Motor neuron (in vitro differentiated cells): ENCODE measurements at regions not wholly inside any gene's neighbourhood (a gene's known extent, or its start where the extent isn't known, plus 50 kb on each side); places are given as distances from the start of the nearest gene placed in this dataset.
"Not testable (repeated sequence)": the region's sequence is repeated elsewhere in the genome, so short reads cannot be mapped to it uniquely, and the experiment has no call there.

Experiments used
- ATAC-seq, 8 experiments: fragments of 200-7000 bp; cut with Tn5 transposase; replicated peaks in 6 of 8; 2 replicates each; pipeline ENCODE4 v1.8.0; 2021; ENCODE audit warnings: mild to moderate bottlenecking in 8 of 8, moderate library complexity in 8 of 8
- H3K27ac ChIP-seq, 2 donors: fragments of 250-450 bp; sonication (Bioruptor Pico); 2 replicates each; pipeline ENCODE4 v1.9.0; 2021; ENCODE audit warnings: antibody characterized with exemption in 2 of 2, mild to moderate bottlenecking in 2 of 2, moderate library complexity in 1 of 2
- H3K4me1 ChIP-seq, 2 donors: fragments of 250-450 bp; sonication (Bioruptor Pico); replicated peaks in 1 of 2; 2 replicates each; pipeline ENCODE4 v1.6.1; 2021; ENCODE audit warnings: antibody characterized with exemption in 2 of 2, mild to moderate bottlenecking in 2 of 2, moderate library complexity in 1 of 2
- H3K4me3 ChIP-seq, 5 donors: fragments of 250-450 bp; sonication (Bioruptor Pico); 2 replicates each; pipeline ENCODE4 v1.9.0; 2021; ENCODE audit warnings: antibody characterized with exemption in 5 of 5, mild to moderate bottlenecking in 5 of 5, moderate library complexity in 4 of 5
- WGBS, 10 experiments: fragments of 450-650 bp; shearing (Covaris generic); methylation state at CpG; one replicate each; pipeline ENCODE4 v1.0.0; 2022; 5-methylcytosine and 5-hydroxymethylcytosine counted together
- in situ Hi-C, 9 experiments: fragments of 400-800 bp; cut with MboI; loops; one replicate each; pipeline ENCODE4 v1.15.0; 2021; ENCODE audit warnings: low sequenced_read_pairs in 9 of 9, low pct_unique_long_range_greater_than_20kb in 2 of 9; ENCODE audit not compliant: unreplicated experiment in 9 of 9

GRCh38 chr2:64918220-64918886 is 70.8 kb upstream of the SLC1A4 start:
- in situ Hi-C loops: loop anchor here in 6 of 9 experiments (5.0 to 25.0 kb wide), 7 partner anchors 119 to 644 kb away; no protein-coding TSS in a partner anchor
- Histone ChIP-seq H3K4me1 (no peaks in the 10 kb centered on the region), H3K4me3 (no peak overlapping the region), H3K27ac (no peak overlapping the region)
- no peak for ATAC-seq
- WGBS, 10 experiments: 93 to 100% (median 100%) methylated on average over 1 to 6 of the region's 8 CpGs; no CpG with 5 or more reads in 4 of the 10 experiments

DNA sequence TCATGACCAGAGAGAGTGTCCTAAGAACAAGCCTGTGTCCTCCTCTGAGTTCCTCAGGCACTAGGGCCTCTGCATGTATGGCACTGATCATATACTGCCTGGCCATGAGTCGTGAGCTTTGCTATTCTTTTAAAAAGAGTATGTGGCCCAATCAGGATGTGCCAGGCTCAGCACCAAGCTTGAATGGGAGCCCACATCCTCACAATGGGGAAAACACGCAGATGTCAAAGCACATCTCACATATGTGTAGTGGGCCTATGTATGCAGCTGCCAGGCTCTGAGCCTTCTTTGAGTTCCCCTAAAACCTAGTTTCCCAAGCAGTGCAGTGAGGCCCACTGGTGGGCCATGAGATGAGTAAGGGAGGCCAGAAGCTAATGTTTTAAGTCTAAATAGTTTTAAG is 69.9 kb upstream of the SLC1A4 start:
- no peak overlapping the region for H3K4me3 ChIP-seq
- ATAC-seq: no peak
- no peak overlapping the region for H3K27ac ChIP-seq
- no peaks in the 10 kb centered on the region for H3K4me1 ChIP-seq
- in situ Hi-C loops: loop anchor here in 6 of 9 experiments (5.0 to 25.0 kb wide), 7 partner anchors 118 to 643 kb away; no protein-coding TSS in a partner anchor
- WGBS, 10 experiments: 67 to 100% (median 80%) methylated on average over 1 of the region's 2 CpGs; no CpG with 5 or more reads in 7 of the 10 experiments

DNA sequence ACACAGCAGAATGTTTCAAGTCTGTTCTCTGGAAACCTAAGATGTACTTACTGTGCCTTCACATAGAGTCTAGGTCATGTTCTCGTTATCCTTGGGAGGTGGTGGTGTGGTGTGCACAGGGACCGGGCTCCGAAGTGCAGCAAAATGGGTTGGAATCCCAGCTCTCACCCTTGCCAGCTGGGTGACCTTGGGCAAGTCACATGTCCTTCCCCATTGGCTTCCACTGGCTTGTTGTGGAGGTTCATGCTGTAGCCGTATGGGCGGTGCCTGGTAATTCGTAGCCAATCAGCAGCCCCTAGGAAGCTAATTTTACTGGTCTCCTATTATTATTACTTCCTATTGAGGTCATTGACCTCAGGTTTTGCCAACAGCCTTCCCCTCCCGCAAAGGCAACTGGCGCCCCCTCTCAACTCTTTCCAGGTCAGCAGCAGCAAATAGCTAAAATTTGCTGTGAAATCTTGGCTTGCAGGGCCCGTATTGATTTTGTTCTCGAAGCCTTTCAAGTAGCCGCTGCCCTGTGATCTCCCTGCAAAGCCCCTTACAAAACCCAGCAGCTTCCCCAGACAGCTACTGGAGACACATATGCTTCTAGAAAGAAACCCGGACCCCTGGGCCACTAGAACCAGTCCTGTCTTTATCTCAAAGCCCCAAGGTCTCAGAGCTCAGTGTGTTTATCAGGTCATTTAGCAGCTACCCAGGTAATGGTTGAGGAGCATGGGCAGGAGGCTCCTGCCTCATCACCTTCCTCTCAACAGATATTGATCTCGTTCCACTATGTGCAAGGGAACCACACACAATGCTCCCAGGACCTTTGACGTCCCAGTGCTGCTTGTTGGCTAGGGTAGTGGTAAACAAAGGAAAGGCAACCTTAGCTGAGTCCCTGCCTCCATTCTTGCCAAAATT is 66.5 kb upstream of the SLC1A4 start:
- Histone ChIP-seq H3K27ac (no peak overlapping the region), H3K4me3 (no peak overlapping the region), H3K4me1 (no peaks in the 10 kb centered on the region)
- WGBS, 10 experiments: 31 to 81% (median 73%) methylated on average over 1 to 11 of the region's 14 CpGs; no CpG with 5 or more reads in 2 of the 10 experiments
- no peak for ATAC-seq
- in situ Hi-C loops: loop anchor here in 6 of 9 experiments (25.0 kb wide), 4 partner anchors 115 to 640 kb away; no protein-coding TSS in a partner anchor

- Histone ChIP-seq H3K27ac (no peak overlapping the region), H3K4me3 (no peak overlapping the region), H3K4me1 (no peaks in the 10 kb centered on the region)
- in situ Hi-C loops: loop anchor here in 6 of 9 experiments (25.0 kb wide), 4 partner anchors 114 to 639 kb away; no protein-coding TSS in a partner anchor
- 45 to 83% (median 60%) methylated on average over 1 to 2 of the region's 2 CpGs; no CpG with 5 or more reads in 7 of the 10 experiments for WGBS, 10 experiments
- no peak for ATAC-seq
Measured at GRCh38 chr2:64923385-64923710, 65.9 kb upstream of the SLC1A4 start.

DNA sequence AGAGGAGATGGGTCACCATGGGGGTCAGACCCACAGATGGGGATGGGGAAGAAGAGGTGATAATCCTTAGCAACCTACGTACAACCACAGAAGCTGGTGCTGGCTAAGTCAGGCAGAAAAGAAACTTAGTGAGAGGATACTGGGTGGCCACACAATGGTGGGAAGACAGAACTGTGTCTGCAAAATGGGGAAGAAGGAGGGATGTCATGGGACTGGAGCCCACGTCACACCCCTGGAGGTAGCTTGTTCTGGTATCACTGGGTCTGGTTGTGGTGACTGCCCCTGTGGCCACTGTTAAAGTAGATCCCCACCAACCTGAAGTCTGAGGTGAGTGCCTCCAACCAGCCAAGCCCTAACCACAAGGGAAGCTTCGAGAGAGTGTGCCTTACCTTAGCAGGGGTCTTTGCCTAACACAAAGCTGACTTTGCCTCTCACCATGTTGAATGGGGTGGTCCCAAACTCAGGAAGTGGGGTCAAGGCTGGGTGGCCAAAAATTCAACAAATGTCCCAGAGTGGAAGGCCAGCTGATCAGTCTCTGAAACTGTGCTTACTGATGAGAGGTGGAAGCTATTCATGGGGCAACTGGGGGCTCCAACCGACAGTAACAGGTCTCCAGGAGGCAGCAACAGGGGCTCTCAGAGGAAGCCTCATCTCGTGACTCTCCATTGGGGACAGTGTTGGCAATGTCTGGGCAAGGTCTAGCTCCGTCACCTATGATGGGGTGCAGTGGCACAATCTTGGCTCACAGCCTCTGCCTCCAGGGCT is 64.8 kb upstream of the SLC1A4 start:
- no peak overlapping the region for H3K4me3 ChIP-seq
- H3K27ac ChIP-seq: no peak overlapping the region
- in situ Hi-C loops: loop anchor here in 6 of 9 experiments (25.0 kb wide), 4 partner anchors 113 to 638 kb away; no protein-coding TSS in a partner anchor
- H3K4me1 ChIP-seq: no peaks in the 10 kb centered on the region
- 10 to 100% (median 88%) methylated on average over 1 to 2 of the region's 6 CpGs; no CpG with 5 or more reads in 4 of the 10 experiments for WGBS, 10 experiments
- ATAC-seq: no peak

DNA sequence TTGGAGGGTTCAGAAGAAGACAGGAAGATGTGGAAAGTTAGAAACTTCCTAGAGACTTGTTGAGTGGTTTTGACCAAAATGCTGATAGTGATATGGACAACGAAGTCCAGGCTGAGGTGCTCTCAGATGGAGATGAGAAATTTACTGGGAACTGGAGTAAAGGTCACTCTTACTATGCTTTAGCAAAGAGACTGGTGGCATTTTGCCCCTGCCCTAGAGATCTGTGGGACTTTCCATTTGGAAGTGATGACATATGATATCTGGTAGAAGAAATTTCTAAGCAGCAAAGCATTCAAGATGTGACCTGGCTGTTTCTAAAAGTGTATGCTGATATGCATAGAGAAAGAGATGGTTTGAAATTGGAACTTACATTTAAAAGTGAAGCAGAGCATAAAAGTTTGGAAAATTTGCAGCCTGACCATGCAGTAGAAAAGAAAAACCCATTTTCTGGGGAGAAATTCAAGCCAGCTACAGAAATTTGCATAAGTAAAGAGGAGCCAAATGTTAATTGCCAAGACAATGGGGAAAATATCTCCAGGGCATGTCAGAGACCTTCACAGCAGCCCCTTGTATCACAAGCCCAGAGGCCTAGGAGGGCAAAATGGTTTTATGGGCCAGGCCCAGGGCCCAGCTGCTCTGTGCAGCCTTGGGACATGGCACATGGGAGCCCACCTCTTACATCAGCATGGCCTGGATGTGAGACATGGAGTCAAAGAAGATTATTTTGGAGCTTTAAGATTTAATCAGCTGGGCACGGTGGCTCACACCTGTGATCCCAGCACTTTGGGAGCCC is 63.1 kb upstream of the SLC1A4 start:
- ATAC-seq, H3K4me1 ChIP-seq, in situ Hi-C loops, H3K4me3 ChIP-seq, H3K27ac ChIP-seq: not testable (repeated sequence)
- WGBS, 10 experiments: 40 to 100% (median 78%) methylated on average over 1 to 2 of the region's 2 CpGs; no CpG with 5 or more reads in 4 of the 10 experiments

GRCh38 chr2:64928813-64929212 is 60.4 kb upstream of the SLC1A4 start:
- no peak overlapping the region for H3K27ac ChIP-seq
- in situ Hi-C loops: no loop called here
- 50 to 92% (median 67%) methylated on average over 1 of the region's 1 CpG; no CpG with 5 or more reads in 7 of the 10 experiments for WGBS, 10 experiments
- no peak overlapping the region for H3K4me3 ChIP-seq
- no peak for ATAC-seq
- H3K4me1 ChIP-seq: no peaks in the 10 kb centered on the region

GRCh38 chr2:64929333-64929732 is 59.9 kb upstream of the SLC1A4 start:
- in situ Hi-C loops: no loop called here
- Histone ChIP-seq H3K27ac (no peak overlapping the region), H3K4me3 (no peak overlapping the region), H3K4me1 (no peaks in the 10 kb centered on the region)
- no peak for ATAC-seq
- 25 to 100% (median 50%) methylated on average over 1 of the region's 1 CpG; no CpG with 5 or more reads in 3 of the 10 experiments for WGBS, 10 experiments

DNA sequence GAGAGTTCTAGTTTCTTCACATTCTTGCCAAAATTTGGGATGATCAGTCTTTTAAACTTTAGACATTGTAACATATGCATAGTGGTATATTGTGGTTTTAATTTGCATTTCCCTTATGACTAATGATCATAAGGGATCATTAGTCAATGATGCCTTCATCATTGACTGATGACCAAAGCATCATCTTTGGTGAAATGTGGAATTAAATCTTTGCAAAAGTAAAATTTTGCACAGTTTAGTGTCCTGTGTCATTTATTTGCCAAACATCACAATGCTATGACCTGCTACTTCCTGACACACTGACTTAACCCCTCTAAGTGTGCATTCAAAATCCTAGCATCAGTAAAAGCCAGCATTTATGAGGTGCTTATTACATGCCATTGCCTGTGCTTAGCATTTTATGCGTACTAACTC is 58.9 kb upstream of the SLC1A4 start:
- Histone ChIP-seq H3K27ac (no peak overlapping the region), H3K4me3 (no peak overlapping the region), H3K4me1 (no peaks in the 10 kb centered on the region)
- in situ Hi-C loops: no loop called here
- ATAC-seq: peak in 1 of 8 experiments; percentile 28
- 40 to 100% (median 86%) methylated on average over 1 of the region's 1 CpG; no CpG with 5 or more reads in 5 of the 10 experiments for WGBS, 10 experiments

GRCh38 chr2:64931246-64932115 is 57.7 kb upstream of the SLC1A4 start:
- Histone ChIP-seq H3K4me1 (no peaks in the 10 kb centered on the region), H3K27ac (no peak overlapping the region), H3K4me3 (no peak overlapping the region)
- in situ Hi-C loops: no loop called here
- 21 to 96% (median 75%) methylated on average over 1 to 8 of the region's 9 CpGs for WGBS, 10 experiments
- ATAC-seq: no peak

GRCh38 chr2:64932116-64932370 is 57.2 kb upstream of the SLC1A4 start:
- no peaks in the 10 kb centered on the region for H3K4me1 ChIP-seq
- no peak overlapping the region for H3K27ac ChIP-seq

More at GRCh38 chr2:64932116-64932370, 57.2 kb upstream of the SLC1A4 start:
- ATAC-seq: no peak
- no peak overlapping the region for H3K4me3 ChIP-seq
- in situ Hi-C loops: no loop called here
- 0 to 88% (median 25%) methylated on average over 1 of the region's 1 CpG; no CpG with 5 or more reads in 3 of the 10 experiments for WGBS, 10 experiments
